ENCODE measurements at regions not wholly inside any gene's neighbourhood (a gene's known extent, or its start where the extent isn't known, plus 50 kb on each side); places are given as distances from the start of the nearest gene placed in this dataset.

DNA sequence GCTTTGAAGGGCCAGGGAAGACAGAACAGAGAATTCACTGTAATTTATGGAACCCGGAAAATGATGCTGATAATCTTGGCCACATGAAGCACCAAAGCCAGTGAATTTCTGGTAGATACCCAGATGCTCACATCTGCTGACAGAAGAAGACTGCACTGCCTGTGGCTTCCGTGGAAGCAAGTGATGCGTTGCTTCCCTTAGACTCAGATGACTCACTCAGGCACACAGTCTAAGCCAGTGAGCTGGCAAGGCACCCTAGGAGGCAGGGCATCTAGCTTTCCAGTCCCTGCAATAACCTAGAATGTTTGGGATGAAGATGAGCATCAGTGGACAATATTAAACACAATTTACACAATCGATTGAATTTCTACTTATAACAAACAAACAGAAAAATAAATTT lies 284.7 kb downstream of the CMPK2 start:
- Histone ChIP-seq H3K4me3 (replicated peaks in 1 of 3; ENCODE audit: insufficient read depth in 1 of 3, low read depth in 2 of 3, low read length in 3 of 3) (no peak overlapping the region), H3K36me3 (replicated peaks in 1 of 2; ENCODE audit: control insufficient read depth in 1 of 2, insufficient read depth in 2 of 2, low read length in 2 of 2) (no peaks in the 10 kb centered on the region), H3K79me2 (ENCODE audit: insufficient read depth, low read length) (no peaks in the 10 kb centered on the region), H4K20me1 (ENCODE audit: insufficient read depth, low read length) (no peaks in the 10 kb centered on the region), H3K27me3 (ENCODE audit: control insufficient read depth in 1 of 2, insufficient read depth in 2 of 2, low read length in 2 of 2) (no peaks in the 10 kb centered on the region), H3K4me1 (ENCODE audit: insufficient read depth, low read length) (no peaks in the 10 kb centered on the region), H3K4me2 (ENCODE audit: low read depth, low read length) (no peak overlapping the region), H3K27ac (ENCODE audit: extremely low read length, insufficient read depth, low read length) (no peak overlapping the region), H2AFZ (ENCODE audit: low read length) (no peak overlapping the region), H3K9me3 (ENCODE audit: low read length) (peaks cover 27% of the 10 kb centered on the region; the same call in 1 of the 2 replicates), H3K9ac (ENCODE audit: insufficient read depth, low read depth, low read length) (no peak overlapping the region)
- no peak for DNase-seq (ENCODE audit: low spot score)
- ChIA-PET POLR2A (no interaction called here), CTCF (ENCODE audit: low intra/inter-chr PET ratio, low total read pairs) (no interaction called here)
- in situ Hi-C loops (cut with HindIII; ENCODE audit: extremely low pct_ligation_motif_present, low pct_unique_long_range_greater_than_20kb): no loop called here
- FAIRE-seq: no peak
- TF ChIP-seq, protein P1, sequence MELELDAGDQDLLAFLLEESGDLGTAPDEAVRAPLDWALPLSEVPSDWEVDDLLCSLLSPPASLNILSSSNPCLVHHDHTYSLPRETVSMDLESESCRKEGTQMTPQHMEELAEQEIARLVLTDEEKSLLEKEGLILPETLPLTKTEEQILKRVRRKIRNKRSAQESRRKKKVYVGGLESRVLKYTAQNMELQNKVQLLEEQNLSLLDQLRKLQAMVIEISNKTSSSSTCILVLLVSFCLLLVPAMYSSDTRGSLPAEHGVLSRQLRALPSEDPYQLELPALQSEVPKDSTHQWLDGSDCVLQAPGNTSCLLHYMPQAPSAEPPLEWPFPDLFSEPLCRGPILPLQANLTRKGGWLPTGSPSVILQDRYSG (CRISPR knock-in tag; IDR thresholded peaks at IDR 0.05): no peak
- TF ChIP-seq ZNF343 (CRISPR knock-in tag; IDR thresholded peaks at IDR 0.05): no peak
- TF ChIP-seq DZIP1 (CRISPR knock-in tag; IDR thresholded peaks at IDR 0.05): no peak
- ATAC-seq: no peak
- 0% methylated on average over 4 of the region's 4 CpGs for WGBS (ENCODE audit: low lambda C conversion rate)
- intact Hi-C loops (cut with micrococcal nuclease; ENCODE audit: unreplicated experiment): no loop called here
- BruUV-seq (replicated peaks): no TSS peak

DNA sequence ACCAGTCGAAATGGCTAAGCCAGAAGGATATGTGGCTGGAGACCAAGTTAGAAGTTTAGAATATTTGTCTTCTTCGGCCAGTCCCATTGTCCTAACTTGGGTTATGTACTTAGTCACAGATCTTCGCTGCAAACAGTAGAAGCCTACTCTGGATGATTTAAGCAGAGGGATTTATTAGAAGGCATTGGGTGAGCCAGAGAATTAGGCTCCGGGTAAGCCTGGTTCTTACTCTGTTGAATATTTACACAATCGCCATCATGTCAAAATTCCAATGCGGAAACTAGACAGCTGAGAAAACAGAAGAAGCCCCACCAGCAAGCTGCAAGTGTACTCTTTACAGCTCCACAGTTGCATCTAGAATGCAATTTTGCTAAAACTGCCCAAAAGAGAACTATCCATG lies 276.6 kb downstream of the CMPK2 start:
- Histone ChIP-seq H2AFZ (ENCODE audit: low read length) (no peak overlapping the region), H3K4me1 (ENCODE audit: insufficient read depth, low read length) (no peaks in the 10 kb centered on the region), H3K27me3 (ENCODE audit: control insufficient read depth in 1 of 2, insufficient read depth in 2 of 2, low read length in 2 of 2) (no peaks in the 10 kb centered on the region), H4K20me1 (ENCODE audit: insufficient read depth, low read length) (no peaks in the 10 kb centered on the region), H3K27ac (ENCODE audit: extremely low read length, insufficient read depth, low read length) (no peak overlapping the region), H3K36me3 (replicated peaks in 1 of 2; ENCODE audit: control insufficient read depth in 1 of 2, insufficient read depth in 2 of 2, low read length in 2 of 2) (no peaks in the 10 kb centered on the region), H3K9ac (ENCODE audit: insufficient read depth, low read depth, low read length) (no peak overlapping the region), H3K79me2 (ENCODE audit: insufficient read depth, low read length) (no peaks in the 10 kb centered on the region), H3K9me3 (ENCODE audit: low read length) (peaks cover 17% of the 10 kb centered on the region; the same call in 1 of the 2 replicates), H3K4me2 (ENCODE audit: low read depth, low read length) (no peak overlapping the region), H3K4me3 (replicated peaks in 1 of 3; ENCODE audit: insufficient read depth in 1 of 3, low read depth in 2 of 3, low read length in 3 of 3) (no peak overlapping the region)
- ATAC-seq (no peak), FAIRE-seq (no peak), DNase-seq (ENCODE audit: low spot score) (no peak)
- POLR2A ChIA-PET: no interaction called here
- intact Hi-C loops (cut with micrococcal nuclease; ENCODE audit: unreplicated experiment) (no loop called here), in situ Hi-C loops (cut with HindIII; ENCODE audit: extremely low pct_ligation_motif_present, low pct_unique_long_range_greater_than_20kb) (no loop called here)
- CTCF ChIA-PET (ENCODE audit: low intra/inter-chr PET ratio, low total read pairs): no interaction called here
- WGBS (ENCODE audit: low lambda C conversion rate): 14% methylated on average over 6 of the region's 6 CpGs
- no TSS peak for BruUV-seq (replicated peaks)
- no peak for TF ChIP-seq THAP11 (CRISPR knock-in tag; IDR thresholded peaks at IDR 0.05)
- TF ChIP-seq ZNF557 (CRISPR knock-in tag; IDR thresholded peaks at IDR 0.05): no peak
- TF ChIP-seq HNRNPH1 (optimal IDR thresholded peaks at IDR 0.05; ENCODE audit: low read depth, low read length): no peak
- no peak for TF ChIP-seq SOX5 (CRISPR knock-in tag; IDR thresholded peaks at IDR 0.05; ENCODE audit: borderline replicate concordance)
- TF ChIP-seq IKZF4 (CRISPR knock-in tag; IDR thresholded peaks at IDR 0.05; ENCODE audit: borderline replicate concordance, low read depth, not compliant biosample characterization): no peak
- TF ChIP-seq ZNF841 (CRISPR knock-in tag; IDR thresholded peaks at IDR 0.05; ENCODE audit: borderline replicate concordance): no peak
- no peak for TF ChIP-seq RORA (CRISPR knock-in tag; IDR thresholded peaks at IDR 0.05)
- no peak for TF ChIP-seq CENPX (CRISPR knock-in tag; IDR thresholded peaks at IDR 0.05)
- no peak for TF ChIP-seq ZNF503 (CRISPR knock-in tag; IDR thresholded peaks at IDR 0.05)
- no peak for TF ChIP-seq ZNF441 (CRISPR knock-in tag; IDR thresholded peaks at IDR 0.05; ENCODE audit: borderline replicate concordance)
- TF ChIP-seq ZNF138 (CRISPR knock-in tag; IDR thresholded peaks at IDR 0.05; ENCODE audit: low read depth): no peak
- TF ChIP-seq NR2F6 (IDR thresholded peaks at IDR 0.05): no peak
- no peak for TF ChIP-seq NR2F6 (CRISPR knock-in tag; IDR thresholded peaks at IDR 0.05)

Measured in HepG2 (cell line).